Neural cell (in vitro differentiated cells): ENCODE measurements at regions not wholly inside any gene's neighbourhood (a gene's known extent, or its start where the extent isn't known, plus 50 kb on each side); places are given as distances from the start of the nearest gene placed in this dataset.

ENCODE experiments used
- POLR2AphosphoS5 ChIP-seq: IDR thresholded peaks from 2 replicates; pipeline ENCODE4 v1.6.1; 2012
- TF ChIP-seq, protein P1 (sequence below): fragments of 450-650 bp; IDR thresholded peaks from 2 replicates; pipeline ENCODE4 v1.5.1; 2014; ENCODE audit warnings: antibody characterized with exemption, mild to moderate bottlenecking, moderate library complexity; ENCODE audit not compliant: poor library complexity, severe bottlenecking

GRCh38 chr9:13716090-13716489 is 436.6 kb upstream of the MPDZ start:
- TF ChIP-seq, protein P1, sequence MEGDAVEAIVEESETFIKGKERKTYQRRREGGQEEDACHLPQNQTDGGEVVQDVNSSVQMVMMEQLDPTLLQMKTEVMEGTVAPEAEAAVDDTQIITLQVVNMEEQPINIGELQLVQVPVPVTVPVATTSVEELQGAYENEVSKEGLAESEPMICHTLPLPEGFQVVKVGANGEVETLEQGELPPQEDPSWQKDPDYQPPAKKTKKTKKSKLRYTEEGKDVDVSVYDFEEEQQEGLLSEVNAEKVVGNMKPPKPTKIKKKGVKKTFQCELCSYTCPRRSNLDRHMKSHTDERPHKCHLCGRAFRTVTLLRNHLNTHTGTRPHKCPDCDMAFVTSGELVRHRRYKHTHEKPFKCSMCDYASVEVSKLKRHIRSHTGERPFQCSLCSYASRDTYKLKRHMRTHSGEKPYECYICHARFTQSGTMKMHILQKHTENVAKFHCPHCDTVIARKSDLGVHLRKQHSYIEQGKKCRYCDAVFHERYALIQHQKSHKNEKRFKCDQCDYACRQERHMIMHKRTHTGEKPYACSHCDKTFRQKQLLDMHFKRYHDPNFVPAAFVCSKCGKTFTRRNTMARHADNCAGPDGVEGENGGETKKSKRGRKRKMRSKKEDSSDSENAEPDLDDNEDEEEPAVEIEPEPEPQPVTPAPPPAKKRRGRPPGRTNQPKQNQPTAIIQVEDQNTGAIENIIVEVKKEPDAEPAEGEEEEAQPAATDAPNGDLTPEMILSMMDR = no peak
- TF ChIP-seq POLR2AphosphoS5 = no peak
